K562 (cell line): ENCODE measurements at regions not wholly inside any gene's neighbourhood (a gene's known extent, or its start where the extent isn't known, plus 50 kb on each side); places are given as distances from the start of the nearest gene placed in this dataset.

ENCODE experiments used
- ATAC-seq: fragments of 200-7000 bp; cut with Tn5 transposase; 3 replicates; pipeline ENCODE4 v1.9.1; 2020; ENCODE audit warnings: moderate library complexity
- BruUV-seq: library from RNA; stranded (reverse); fragments of 400-500 nt; replicated peaks from 2 replicates; lab custom pipeline; 2021; lab: Mats Ljungman, UMichigan
- CTCF ChIA-PET: fragments of 300-600 bp; formaldehyde crosslinking; extraction: SDS; loops from one replicate; lab custom pipeline; 2021; ENCODE audit warnings: low intra/inter-chr PET ratio; lab: Yijun Ruan, JAX
- POLR2A ChIA-PET: fragments of 300-600, 350-650 bp; sonication (Branson Sonifier 250); formaldehyde crosslinking; extraction: SDS; loops from one replicate; lab custom pipeline; 2021; ENCODE audit warnings: antibody characterized with exemption, inconsistent platforms; lab: Yijun Ruan, JAX
- DNase-seq, 4 experiments: peaks; one replicate each; pipeline versions ENCODE4 v3.0.0 to v3.0.0-alpha.2; 2011 to 2018; ENCODE audit warnings: low spot score in 3 of 4, mixed read lengths in 3 of 4; ENCODE audit errors: extremely low read depth in 1 of 4
- FAIRE-seq: peaks from 2 replicates; lab custom pipeline; 2011; peaks lifted over from hg19 to GRCh38; lab: Jason Lieb, UNC
- H2AFZ ChIP-seq: 2 replicates; pipeline ENCODE4 v1.6.0; 2011; ENCODE audit warnings: low read depth, low read length, control low read depth, inconsistent platforms
- H3K27ac ChIP-seq: fragments of 200-600 bp; 3 replicates; pipeline ENCODE4 v1.8.0; 2011; ENCODE audit warnings: low read depth, mild to moderate bottlenecking, control low read depth, inconsistent platforms, low read length, moderate library complexity, mixed read lengths; ENCODE audit errors: extremely low read depth
- H3K27me3 ChIP-seq, 2 experiments: fragments of 300-600 bp in 1 of 2; 2 replicates in 1 of 2; 3 replicates in 1 of 2; pipeline versions ENCODE4 v1.6.0 to v1.8.0; 2011; ENCODE audit warnings: inconsistent platforms in 2 of 2, low read length in 2 of 2, mild to moderate bottlenecking in 1 of 2, mixed read lengths in 1 of 2, moderate library complexity in 1 of 2; ENCODE audit not compliant: control insufficient read depth in 2 of 2, insufficient read depth in 2 of 2
- H3K36me3 ChIP-seq: fragments of 300-600 bp; 3 replicates; pipeline ENCODE4 v1.8.0; 2011; ENCODE audit warnings: mild to moderate bottlenecking, low read length, inconsistent platforms; ENCODE audit not compliant: control insufficient read depth, insufficient read depth
- H3K4me1 ChIP-seq, 2 experiments: fragments of 200-600 bp in 1 of 2; replicated peaks in 1 of 2; 2 replicates in 1 of 2; 3 replicates in 1 of 2; pipeline versions ENCODE4 v1.5.1 to v1.8.0; 2011; ENCODE audit warnings: inconsistent platforms in 2 of 2, low read length in 2 of 2, mild to moderate bottlenecking in 1 of 2, mixed read lengths in 1 of 2, moderate library complexity in 1 of 2; ENCODE audit not compliant: control insufficient read depth in 2 of 2, insufficient read depth in 2 of 2
- H3K4me2 ChIP-seq: 2 replicates; pipeline ENCODE4 v1.6.1; 2011; ENCODE audit warnings: low read length, control low read depth, inconsistent platforms, mixed read lengths; ENCODE audit not compliant: insufficient read depth
- H3K4me3 ChIP-seq: fragments of 200-600 bp; sonication (generic), shearing (Covaris generic); 2 replicates; pipeline ENCODE4 v1.5.1; 2016; ENCODE audit warnings: control low read depth, inconsistent platforms
- H3K79me2 ChIP-seq: fragments of 200-600 bp; 3 replicates; pipeline ENCODE4 v1.8.0; 2011; ENCODE audit warnings: low read length, inconsistent platforms; ENCODE audit not compliant: control insufficient read depth, insufficient read depth
- H3K9ac ChIP-seq, 2 experiments: 2 replicates each; pipeline versions ENCODE4 v1.6.0 to v1.6.1; 2011; ENCODE audit warnings: low read depth in 2 of 2, low read length in 2 of 2, control low read depth in 1 of 2, inconsistent platforms in 1 of 2, mild to moderate bottlenecking in 1 of 2, mixed read lengths in 1 of 2; ENCODE audit not compliant: insufficient read depth in 1 of 2
- H3K9me1 ChIP-seq: one replicate; pipeline ENCODE4 v1.6.0; 2011; ENCODE audit warnings: inconsistent platforms, mild to moderate bottlenecking, low read length, moderate library complexity; ENCODE audit not compliant: control insufficient read depth, insufficient read depth
- H3K9me3 ChIP-seq: replicated peaks from 2 replicates; pipeline ENCODE4 v1.5.1; 2011; ENCODE audit warnings: low read depth, low read length, inconsistent platforms; ENCODE audit not compliant: control insufficient read depth, insufficient read depth
- H4K20me1 ChIP-seq: replicated peaks from 2 replicates; pipeline ENCODE4 v1.6.1; 2011; ENCODE audit warnings: low read length, inconsistent platforms, mixed read lengths; ENCODE audit not compliant: control insufficient read depth, insufficient read depth
- CAMTA2 ChIP-seq: fragments of 250-450 bp; sonication (Bioruptor Pico); conservative IDR thresholded peaks from 2 replicates; pipeline ENCODE4 v1.5.1; 2022
- CBX2 ChIP-seq: fragments of 200-600 bp; sonication (generic); IDR thresholded peaks from one replicate; pipeline ENCODE4 v1.6.1; 2012; ENCODE audit warnings: mild to moderate bottlenecking, low read length, inconsistent platforms; ENCODE audit not compliant: insufficient read depth, poor library complexity, severe bottlenecking
- CREB5 ChIP-seq: fragments of 250-450 bp; sonication (Bioruptor Pico); IDR thresholded peaks from 2 replicates; pipeline ENCODE4 v1.5.0; 2020; ENCODE audit warnings: mild to moderate bottlenecking
- EWSR1 ChIP-seq: fragments of 450-650 bp; IDR thresholded peaks from 2 replicates; pipeline ENCODE4 v1.6.1; 2018; ENCODE audit warnings: borderline replicate concordance, mild to moderate bottlenecking, low read depth, moderate library complexity; ENCODE audit not compliant: partially characterized antibody
- FOS ChIP-seq: IDR thresholded peaks from 3 replicates; pipeline ENCODE4 v1.6.1; 2011; ENCODE audit not compliant: insufficient read length; ENCODE audit errors: extremely low read depth
- FOXK1 ChIP-seq: sonication (generic); formaldehyde crosslinking; IDR thresholded peaks from 2 replicates; pipeline ENCODE4 v1.8.0; 2022; ENCODE audit warnings: missing genetic modification reagents, mild to moderate bottlenecking, borderline replicate concordance
- IFI16 ChIP-seq: fragments of 250-450 bp; sonication (Bioruptor Pico); IDR thresholded peaks from 2 replicates; pipeline ENCODE4 v2.1.2; 2022; ENCODE audit warnings: mild to moderate bottlenecking, inconsistent platforms
- MCM7 ChIP-seq, 2 experiments: fragments of 450-650 bp; IDR thresholded peaks; 2 replicates each; pipeline ENCODE4 v1.6.1; 2016 to 2018
- PHF21A ChIP-seq: fragments of 450-650 bp; IDR thresholded peaks from 2 replicates; pipeline ENCODE4 v1.6.1; 2017; ENCODE audit warnings: low read depth, borderline replicate concordance
- SUPT5H ChIP-seq: fragments of 450-650 bp; IDR thresholded peaks from 2 replicates; pipeline ENCODE4 v1.6.1; 2016
- TAL1 ChIP-seq: fragments of 450-650 bp; IDR thresholded peaks from 2 replicates; pipeline ENCODE4 v1.6.1; 2016; ENCODE audit warnings: mild to moderate bottlenecking
- XRCC3 ChIP-seq: fragments of 450-650 bp; IDR thresholded peaks from 2 replicates; pipeline ENCODE4 v1.6.1; 2017; ENCODE audit warnings: mild to moderate bottlenecking, moderate library complexity
- ZNF431 ChIP-seq: sonication (generic); formaldehyde crosslinking; IDR thresholded peaks from 2 replicates; pipeline ENCODE4 v1.8.0; 2022; ENCODE audit warnings: mild to moderate bottlenecking, missing genetic modification reagents
- WGBS: fragments of 100-300 bp; shearing (Covaris generic); methylation state at CpG from one replicate; pipeline ENCODE4 v1.1.6; 2016; ENCODE audit warnings: low coverage, mixed read lengths; ENCODE audit not compliant: insufficient coverage; ENCODE audit errors: missing lambda C conversion rate; 5-methylcytosine and 5-hydroxymethylcytosine counted together
- in situ Hi-C: fragments of 300-500 bp; cut with MboI; formaldehyde crosslinking; loops from 4 replicates; pipeline ENCODE4 v1.15.0; 2018; ENCODE audit warnings: inconsistent platforms, mixed read lengths
- intact Hi-C: fragments of 100-400 bp; cut with micrococcal nuclease; formaldehyde crosslinking; loops from 2 replicates; pipeline ENCODE4 v1.14.2; 2022
- TF ChIP-seq, protein P1 (sequence below): fragments of 450-650 bp; IDR thresholded peaks from 2 replicates; pipeline ENCODE4 v1.6.1; 2016; ENCODE audit warnings: borderline replicate concordance
- TF ChIP-seq, protein P2 (sequence below), 2 experiments: fragments of 450-650 bp in 1 of 2; sonication (generic) in 1 of 2; formaldehyde crosslinking; conservative IDR thresholded peaks; 2 replicates each; pipeline versions ENCODE4 v1.4.0 to v1.8.1; 2020 to 2022; ENCODE audit warnings: mild to moderate bottlenecking in 1 of 2, missing genetic modification reagents in 1 of 2

GRCh38 chr2:228600265-228600664 lies 418.8 kb upstream of the SPHKAP start (continued):
- TF ChIP-seq, protein P1, sequence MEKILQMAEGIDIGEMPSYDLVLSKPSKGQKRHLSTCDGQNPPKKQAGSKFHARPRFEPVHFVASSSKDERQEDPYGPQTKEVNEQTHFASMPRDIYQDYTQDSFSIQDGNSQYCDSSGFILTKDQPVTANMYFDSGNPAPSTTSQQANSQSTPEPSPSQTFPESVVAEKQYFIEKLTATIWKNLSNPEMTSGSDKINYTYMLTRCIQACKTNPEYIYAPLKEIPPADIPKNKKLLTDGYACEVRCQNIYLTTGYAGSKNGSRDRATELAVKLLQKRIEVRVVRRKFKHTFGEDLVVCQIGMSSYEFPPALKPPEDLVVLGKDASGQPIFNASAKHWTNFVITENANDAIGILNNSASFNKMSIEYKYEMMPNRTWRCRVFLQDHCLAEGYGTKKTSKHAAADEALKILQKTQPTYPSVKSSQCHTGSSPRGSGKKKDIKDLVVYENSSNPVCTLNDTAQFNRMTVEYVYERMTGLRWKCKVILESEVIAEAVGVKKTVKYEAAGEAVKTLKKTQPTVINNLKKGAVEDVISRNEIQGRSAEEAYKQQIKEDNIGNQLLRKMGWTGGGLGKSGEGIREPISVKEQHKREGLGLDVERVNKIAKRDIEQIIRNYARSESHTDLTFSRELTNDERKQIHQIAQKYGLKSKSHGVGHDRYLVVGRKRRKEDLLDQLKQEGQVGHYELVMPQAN = no peak
- TF ChIP-seq FOS (no peak), MCM7 (IDR thresholded peaks at IDR 0.05) (no peak), TAL1 (no peak), SUPT5H (no peak)
- TF ChIP-seq, protein P2, sequence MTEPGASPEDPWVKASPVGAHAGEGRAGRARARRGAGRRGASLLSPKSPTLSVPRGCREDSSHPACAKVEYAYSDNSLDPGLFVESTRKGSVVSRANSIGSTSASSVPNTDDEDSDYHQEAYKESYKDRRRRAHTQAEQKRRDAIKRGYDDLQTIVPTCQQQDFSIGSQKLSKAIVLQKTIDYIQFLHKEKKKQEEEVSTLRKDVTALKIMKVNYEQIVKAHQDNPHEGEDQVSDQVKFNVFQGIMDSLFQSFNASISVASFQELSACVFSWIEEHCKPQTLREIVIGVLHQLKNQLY (CRISPR knock-in tag; conservative IDR thresholded peaks at IDR 0.05) = no peak

- ChIA-PET CTCF (no interaction called here), POLR2A (no interaction called here)
- no peak overlapping the region for H3K27ac ChIP-seq
- intact Hi-C loops (no loop called here), in situ Hi-C loops (no loop called here)
- no peaks in the 10 kb centered on the region for H3K9me1 ChIP-seq
- no peak overlapping the region for H3K9ac ChIP-seq
- DNase-seq = no peak
- H4K20me1 ChIP-seq = no peaks in the 10 kb centered on the region
- WGBS = 0% methylated on average over 1 of the region's 1 CpG
- no peaks in the 10 kb centered on the region for H3K9me3 ChIP-seq
- ATAC-seq = no peak
- no peak overlapping the region for H3K4me2 ChIP-seq
- H3K27me3 ChIP-seq = no peaks in the 10 kb centered on the region
- H3K4me3 ChIP-seq = no peak overlapping the region
- no peaks in the 10 kb centered on the region for H3K4me1 ChIP-seq
- no peaks in the 10 kb centered on the region for H3K36me3 ChIP-seq
- FAIRE-seq = no peak
- no peaks in the 10 kb centered on the region for H3K79me2 ChIP-seq
- BruUV-seq = no TSS peak
- no peak overlapping the region for H2AFZ ChIP-seq
- TF ChIP-seq ZNF431 (no peak), PHF21A (no peak), XRCC3 (no peak), EWSR1 (no peak), FOXK1 (CRISPR knock-in tag) (no peak), IFI16 (CRISPR knock-in tag) (no peak), CBX2 (no peak), CREB5 (CRISPR knock-in tag) (no peak), CAMTA2 (CRISPR knock-in tag) (no peak)
- TF ChIP-seq, protein P1 = no peak
These were observed 418.3 kb upstream of the SPHKAP start for GRCh38 chr2:228599781-228600180.
